AG04449 (cell line): ENCODE measurements at regions not wholly inside any gene's neighbourhood (a gene's known extent, or its start where the extent isn't known, plus 50 kb on each side); places are given as distances from the start of the nearest gene placed in this dataset.
"Not testable (repeated sequence)": the region's sequence is repeated elsewhere in the genome, so short reads cannot be mapped to it uniquely, and the experiment has no call there.

ENCODE experiments used
- CTCF ChIA-PET: fragments of 350-600 bp; formaldehyde crosslinking; extraction: SDS; loops from one replicate; lab custom pipeline; 2021; ENCODE audit warnings: antibody characterized with exemption; lab: Yijun Ruan, JAX
- POLR2A ChIA-PET: fragments of 400-600, 350-600 bp; formaldehyde crosslinking; extraction: SDS; loops from one replicate; lab custom pipeline; 2020; ENCODE audit warnings: antibody characterized with exemption, inconsistent platforms; lab: Yijun Ruan, JAX
- DNase-seq: peaks from one replicate; pipeline ENCODE4 v3.0.0-alpha.2; 2010; ENCODE audit warnings: low read depth, low spot score
- H3K4me3 ChIP-seq: 2 replicates; pipeline ENCODE4 v1.5.1; 2011; ENCODE audit warnings: low read depth, mild to moderate bottlenecking, control low read depth, low read length
- CTCF ChIP-seq: IDR thresholded peaks from one replicate; pipeline ENCODE4 v1.5.1; 2011; ENCODE audit warnings: mild to moderate bottlenecking, moderate library complexity, low read length, control low read depth, inconsistent platforms; ENCODE audit not compliant: insufficient read depth; ENCODE audit errors: missing control alignments

- TF ChIP-seq CTCF = no peak
- no peak overlapping the region for H3K4me3 ChIP-seq
- DNase-seq = no peak
- ChIA-PET POLR2A (no interaction called here), CTCF (no interaction called here)
Measured at GRCh38 chr6:82553863-82554531, 190.4 kb downstream of the TPBG start.

DNA sequence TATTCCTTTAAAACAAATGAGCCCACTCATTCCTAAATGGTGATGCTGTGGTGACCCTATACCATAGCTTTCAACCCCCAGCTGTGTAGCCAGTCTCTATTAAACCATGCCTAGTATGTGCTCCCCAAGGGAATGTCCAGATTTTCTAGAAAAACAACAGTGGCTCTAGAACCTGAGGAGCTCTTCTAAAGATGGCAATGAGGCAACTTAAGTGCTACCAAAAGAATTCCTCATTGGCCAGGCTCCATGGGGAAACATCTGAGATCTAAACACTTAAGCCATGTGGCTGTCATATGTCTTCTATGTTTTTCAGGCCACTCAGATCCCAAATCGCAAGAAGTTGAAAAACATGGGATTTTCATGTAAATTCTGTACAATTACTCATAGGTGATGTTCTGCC is 191.0 kb downstream of the TPBG start:
- POLR2A ChIA-PET = no interaction called here
- DNase-seq = peak; percentile 3
- no peak for TF ChIP-seq CTCF
- H3K4me3 ChIP-seq = no peak overlapping the region
- CTCF ChIA-PET = no interaction called here

- ChIA-PET CTCF (no interaction called here), POLR2A (no interaction called here)
- H3K4me3 ChIP-seq = no peak overlapping the region
- no peak for DNase-seq
- TF ChIP-seq CTCF = no peak
Measured at GRCh38 chr6:82555801-82556200, 192.2 kb downstream of the TPBG start.

DNA sequence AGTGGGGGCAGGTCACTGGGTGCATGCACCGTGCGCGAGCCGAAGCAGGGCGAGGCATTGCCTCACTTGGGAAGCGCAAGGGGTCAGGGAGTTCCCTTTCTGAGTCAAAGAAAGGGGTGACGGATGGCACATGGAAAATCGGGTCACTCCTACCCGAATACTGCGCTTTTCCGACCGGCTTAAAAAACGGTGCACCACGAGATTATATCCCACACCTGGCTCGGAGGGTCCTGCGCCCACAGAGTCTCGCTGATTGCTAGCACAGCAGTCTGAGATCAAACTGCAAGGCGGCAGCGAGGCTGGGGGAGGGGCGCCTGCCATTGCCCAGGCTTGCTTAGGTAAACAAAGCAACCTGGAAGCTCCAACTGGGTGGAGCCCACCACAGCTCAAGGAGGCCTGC is 194.9 kb downstream of the TPBG start:
- CTCF ChIA-PET, DNase-seq, POLR2A ChIA-PET: not testable (repeated sequence)

DNA sequence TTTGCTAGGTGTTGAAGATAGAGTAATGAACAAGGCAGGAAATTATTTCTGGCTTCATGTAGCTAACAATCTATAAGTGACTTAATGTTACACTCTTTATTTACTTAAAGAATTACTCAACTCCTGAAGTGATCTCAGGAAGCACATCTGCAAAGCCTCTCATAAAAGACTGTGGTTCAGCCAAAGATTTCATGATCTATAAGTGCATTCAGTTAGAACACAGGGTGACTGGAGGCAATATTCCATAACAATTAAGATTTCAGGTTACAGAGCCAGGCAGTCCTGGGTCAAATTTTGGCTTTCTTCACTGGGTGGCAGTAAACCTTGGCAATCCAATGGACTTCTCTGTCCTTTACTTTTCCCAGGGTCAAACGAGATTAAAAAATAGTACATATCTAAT is 204.0 kb downstream of the TPBG start:
- H3K4me3 ChIP-seq = no peak overlapping the region
- DNase-seq = no peak
- ChIA-PET POLR2A (no interaction called here), CTCF (no interaction called here)
- TF ChIP-seq CTCF = no peak

More for the DNA sequence above, 194.9 kb downstream of the TPBG start:
- H3K4me3 ChIP-seq = not testable (repeated sequence)

- no peak overlapping the region for H3K4me3 ChIP-seq
- TF ChIP-seq CTCF = no peak
- POLR2A ChIA-PET = no interaction called here
- CTCF ChIA-PET = no interaction called here
- no peak for DNase-seq
Measured at GRCh38 chr6:82568290-82568993, 204.8 kb downstream of the TPBG start.
